ENCODE measurements at regions not wholly inside any gene's neighbourhood (a gene's known extent, or its start where the extent isn't known, plus 50 kb on each side); places are given as distances from the start of the nearest gene placed in this dataset.

DNA sequence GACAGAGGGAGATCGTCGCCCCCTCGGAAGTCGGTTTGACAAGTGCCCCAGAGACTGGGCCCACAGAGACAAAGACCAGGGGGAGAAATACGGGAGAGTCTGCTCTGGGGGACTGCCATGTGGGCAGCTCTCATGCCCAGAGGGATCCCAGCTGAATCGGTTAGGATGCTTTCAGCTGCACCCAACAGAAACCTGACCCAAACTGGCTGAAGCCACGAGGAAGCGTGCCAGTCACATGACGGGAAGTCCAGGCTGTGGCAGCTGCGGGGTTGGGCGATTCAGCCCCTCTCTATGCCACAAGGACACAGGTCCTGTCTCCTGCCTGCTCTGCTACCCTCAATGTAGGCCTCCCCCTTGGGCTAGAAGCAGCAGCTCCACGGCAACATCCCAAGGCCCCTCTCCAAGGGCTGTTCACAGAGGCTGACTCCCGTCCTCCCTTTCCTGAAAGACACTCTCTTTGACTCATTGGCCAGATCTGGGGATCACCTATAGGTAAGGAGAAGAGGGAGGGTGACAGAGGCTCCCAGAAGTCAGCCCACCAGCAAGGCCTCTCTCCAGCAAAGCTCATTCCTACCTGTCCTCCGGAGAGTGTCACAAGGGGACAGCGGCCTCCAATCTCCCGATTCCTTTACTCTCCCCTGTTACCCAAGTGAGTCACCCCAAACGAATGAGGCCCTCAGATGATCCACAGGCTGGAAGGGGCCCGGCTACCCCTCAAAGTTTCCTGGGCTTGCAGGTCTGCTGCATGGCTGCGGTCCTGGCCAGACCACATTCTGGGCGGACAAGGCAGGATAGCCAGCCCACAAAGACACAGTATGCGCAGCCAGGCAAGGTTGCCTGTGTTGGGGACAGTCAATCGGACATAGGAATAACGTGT is 75.8 kb downstream of the RBFOX3 start:
- RAD21 ChIA-PET (ENCODE audit: low non-redundant PET in 1 of 2, low total read pairs in 2 of 2, uncharacterized antibody in 2 of 2, unreplicated experiment in 2 of 2) = no interaction called here
- Histone ChIP-seq H2AFZ (ENCODE audit: low read depth, low read length, poor library complexity, severe bottlenecking) (no peak overlapping the region), H4K20me1 (ENCODE audit: insufficient read depth) (no peaks in the 10 kb centered on the region), H3K79me2 (ENCODE audit: insufficient read depth, low read length) (no peaks in the 10 kb centered on the region), H3K9ac (ENCODE audit: low read length) (no peak overlapping the region), H3K4me3 (replicated peaks in 1 of 2; ENCODE audit: low read depth in 1 of 2, low read length in 2 of 2) (no peak overlapping the region), H3K4me1 (ENCODE audit: control insufficient read depth in 1 of 2, insufficient read depth in 2 of 2, low read length in 2 of 2) (no peaks in the 10 kb centered on the region), H3K27me3 (ENCODE audit: insufficient read depth, low read length) (peaks cover 28% of the 10 kb centered on the region; the same call in 1 of the 2 replicates), H3K4me2 (ENCODE audit: low read length) (no peak overlapping the region), H3K9me3 (ENCODE audit: control insufficient read depth in 1 of 2, insufficient read depth in 1 of 2, low read depth in 1 of 2, low read length in 2 of 2) (no peaks in the 10 kb centered on the region), H3K9me2 (ENCODE audit: insufficient read depth) (no peaks in the 10 kb centered on the region), H3K36me3 (ENCODE audit: control insufficient read depth in 1 of 2, insufficient read depth in 2 of 2, low read length in 2 of 2) (no peaks in the 10 kb centered on the region), H3K27ac (ENCODE audit: low read depth, low read length) (no peak overlapping the region)
- intact Hi-C loops (cut with micrococcal nuclease) = no loop called here
- POLR2A ChIA-PET = no interaction called here
- TF ChIP-seq ZFX (IDR thresholded peaks at IDR 0.05) (no peak), RAD21 (IDR thresholded peaks at IDR 0.05; ENCODE audit: low read depth) (no peak), EGR1 (IDR thresholded peaks at IDR 0.05; ENCODE audit: low read depth) (no peak), YY1 (IDR thresholded peaks at IDR 0.05; ENCODE audit: extremely low read depth, insufficient replicate concordance, low read depth, low read length) (no peak), JUND (IDR thresholded peaks at IDR 0.05) (no peak), SRF (IDR thresholded peaks at IDR 0.05; ENCODE audit: low read depth) (no peak), TCF7L2 (IDR thresholded peaks at IDR 0.05; ENCODE audit: borderline replicate concordance, extremely low read depth, insufficient read depth, insufficient read length) (no peak), POLR2AphosphoS5 (IDR thresholded peaks at IDR 0.05; ENCODE audit: low read depth, low read length) (no peak)
- BruUV-seq (replicated peaks) = no TSS peak
- ATAC-seq = no peak
- CTCF ChIA-PET = no interaction called here
- no peak for DNase-seq (ENCODE audit: low read depth, low spot score)

GRCh38 chr17:79534111-79534510 is 76.7 kb downstream of the RBFOX3 start:
- no TSS peak for BruUV-seq (replicated peaks)
- ChIA-PET CTCF (no interaction called here), RAD21 (ENCODE audit: low non-redundant PET in 1 of 2, low total read pairs in 2 of 2, uncharacterized antibody in 2 of 2, unreplicated experiment in 2 of 2) (no interaction called here), POLR2A (no interaction called here)
- ATAC-seq (no peak), DNase-seq (ENCODE audit: low read depth, low spot score) (no peak)
- no peaks in the 10 kb centered on the region for H3K36me3 ChIP-seq (ENCODE audit: control insufficient read depth in 1 of 2, insufficient read depth in 2 of 2, low read length in 2 of 2)
- H3K27ac ChIP-seq (ENCODE audit: low read depth, low read length) = no peak overlapping the region
- no peaks in the 10 kb centered on the region for H3K4me1 ChIP-seq (ENCODE audit: control insufficient read depth in 1 of 2, insufficient read depth in 2 of 2, low read length in 2 of 2)
- peaks cover 37% of the 10 kb centered on the region; the same call in 1 of the 2 replicates for H3K27me3 ChIP-seq (ENCODE audit: insufficient read depth, low read length)
- H2AFZ ChIP-seq (ENCODE audit: low read depth, low read length, poor library complexity, severe bottlenecking) = no peak overlapping the region
- no peak overlapping the region for H3K9ac ChIP-seq (ENCODE audit: low read length)
- H4K20me1 ChIP-seq (ENCODE audit: insufficient read depth) = no peaks in the 10 kb centered on the region
- H3K9me3 ChIP-seq (ENCODE audit: control insufficient read depth in 1 of 2, insufficient read depth in 1 of 2, low read depth in 1 of 2, low read length in 2 of 2) = no peaks in the 10 kb centered on the region
- no peak overlapping the region for H3K4me3 ChIP-seq (replicated peaks in 1 of 2; ENCODE audit: low read depth in 1 of 2, low read length in 2 of 2)
- TF ChIP-seq SP1 (IDR thresholded peaks at IDR 0.05; ENCODE audit: low read depth) (no peak), FOSL1 (IDR thresholded peaks at IDR 0.05; ENCODE audit: low read depth) (no peak), YY1 (IDR thresholded peaks at IDR 0.05; ENCODE audit: extremely low read depth, insufficient replicate concordance, low read depth, low read length) (no peak), POLR2A (IDR thresholded peaks at IDR 0.05; ENCODE audit: borderline replicate concordance, extremely low read depth, insufficient read depth, insufficient read length) (no peak), ELF1 (IDR thresholded peaks at IDR 0.05; ENCODE audit: borderline replicate concordance, low read depth) (no peak), SRF (IDR thresholded peaks at IDR 0.05; ENCODE audit: low read depth) (no peak), RAD21 (IDR thresholded peaks at IDR 0.05; ENCODE audit: low read depth) (no peak), JUND (IDR thresholded peaks at IDR 0.05) (no peak), CBX3 (IDR thresholded peaks at IDR 0.05; ENCODE audit: low read depth) (no peak), ZNF274 (IDR thresholded peaks at IDR 0.05; ENCODE audit: low read depth, low read length) (no peak), POLR2AphosphoS5 (IDR thresholded peaks at IDR 0.05; ENCODE audit: low read depth, low read length) (no peak), EZH2phosphoT487 (IDR thresholded peaks at IDR 0.05; ENCODE audit: borderline replicate concordance) (no peak), SIN3A (IDR thresholded peaks at IDR 0.05; ENCODE audit: low read depth) (no peak), ZFX (IDR thresholded peaks at IDR 0.05) (no peak), CEBPB (IDR thresholded peaks at IDR 0.05; ENCODE audit: low read depth) (no peak), MAX (IDR thresholded peaks at IDR 0.05) (no peak)
- TF ChIP-seq, protein P1, sequence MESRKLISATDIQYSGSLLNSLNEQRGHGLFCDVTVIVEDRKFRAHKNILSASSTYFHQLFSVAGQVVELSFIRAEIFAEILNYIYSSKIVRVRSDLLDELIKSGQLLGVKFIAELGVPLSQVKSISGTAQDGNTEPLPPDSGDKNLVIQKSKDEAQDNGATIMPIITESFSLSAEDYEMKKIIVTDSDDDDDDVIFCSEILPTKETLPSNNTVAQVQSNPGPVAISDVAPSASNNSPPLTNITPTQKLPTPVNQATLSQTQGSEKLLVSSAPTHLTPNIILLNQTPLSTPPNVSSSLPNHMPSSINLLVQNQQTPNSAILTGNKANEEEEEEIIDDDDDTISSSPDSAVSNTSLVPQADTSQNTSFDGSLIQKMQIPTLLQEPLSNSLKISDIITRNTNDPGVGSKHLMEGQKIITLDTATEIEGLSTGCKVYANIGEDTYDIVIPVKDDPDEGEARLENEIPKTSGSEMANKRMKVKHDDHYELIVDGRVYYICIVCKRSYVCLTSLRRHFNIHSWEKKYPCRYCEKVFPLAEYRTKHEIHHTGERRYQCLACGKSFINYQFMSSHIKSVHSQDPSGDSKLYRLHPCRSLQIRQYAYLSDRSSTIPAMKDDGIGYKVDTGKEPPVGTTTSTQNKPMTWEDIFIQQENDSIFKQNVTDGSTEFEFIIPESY (IDR thresholded peaks at IDR 0.05; ENCODE audit: extremely low read depth, insufficient replicate concordance, low read length) = no peak
- intact Hi-C loops (cut with micrococcal nuclease) = no loop called here
- H3K9me2 ChIP-seq (ENCODE audit: insufficient read depth) = no peaks in the 10 kb centered on the region
- no peak overlapping the region for H3K4me2 ChIP-seq (ENCODE audit: low read length)
- H3K79me2 ChIP-seq (ENCODE audit: insufficient read depth, low read length) = no peaks in the 10 kb centered on the region
